ENCODE measurements at regions not wholly inside any gene's neighbourhood (a gene's known extent, or its start where the extent isn't known, plus 50 kb on each side); places are given as distances from the start of the nearest gene placed in this dataset.

- in situ Hi-C loops (cut with MboI; ENCODE audit: low sequenced_read_pairs) = no loop called here
- no peak for DNase-seq (ENCODE audit: low spot score in 2 of 2)
- H3K27me3 ChIP-seq (ENCODE audit: low read depth) = no peaks in the 10 kb centered on the region
- H3K4me3 ChIP-seq = no peak overlapping the region
- no peaks in the 10 kb centered on the region for H3K9me3 ChIP-seq
- H3K36me3 ChIP-seq (replicated peaks) = no peaks in the 10 kb centered on the region
- H3K4me1 ChIP-seq = no peaks in the 10 kb centered on the region
Measured at GRCh38 chr2:64704161-64704560, 50.4 kb upstream of the SERTAD2 start.

GRCh38 chr2:64704996-64705395 is 51.3 kb upstream of the SERTAD2 start:
- Histone ChIP-seq H3K36me3 (replicated peaks) (no peaks in the 10 kb centered on the region), H3K4me3 (no peak overlapping the region), H3K9me3 (no peaks in the 10 kb centered on the region), H3K27me3 (ENCODE audit: low read depth) (no peaks in the 10 kb centered on the region), H3K4me1 (no peaks in the 10 kb centered on the region)
- DNase-seq (ENCODE audit: low spot score in 2 of 2) = no peak
- in situ Hi-C loops (cut with MboI; ENCODE audit: low sequenced_read_pairs) = no loop called here

- no peaks in the 10 kb centered on the region for H3K4me1 ChIP-seq
- H3K27me3 ChIP-seq (ENCODE audit: low read depth) = no peaks in the 10 kb centered on the region
- in situ Hi-C loops (cut with MboI; ENCODE audit: low sequenced_read_pairs) = no loop called here
- H3K9me3 ChIP-seq = no peaks in the 10 kb centered on the region
- H3K36me3 ChIP-seq (replicated peaks) = no peaks in the 10 kb centered on the region
- DNase-seq (ENCODE audit: low spot score in 2 of 2) = no peak
- no peak overlapping the region for H3K4me3 ChIP-seq
Measured at GRCh38 chr2:64707276-64707675, 53.6 kb upstream of the SERTAD2 start.

- in situ Hi-C loops (cut with MboI; ENCODE audit: low sequenced_read_pairs) = no loop called here
- H3K4me1 ChIP-seq = no peaks in the 10 kb centered on the region
- no peaks in the 10 kb centered on the region for H3K9me3 ChIP-seq
- DNase-seq (ENCODE audit: low spot score in 2 of 2) = no peak
- H3K4me3 ChIP-seq = no peak overlapping the region
- no peaks in the 10 kb centered on the region for H3K36me3 ChIP-seq (replicated peaks)
- H3K27me3 ChIP-seq (ENCODE audit: low read depth) = no peaks in the 10 kb centered on the region
Measured at GRCh38 chr2:64708829-64709228, 55.1 kb upstream of the SERTAD2 start.

GRCh38 chr2:64711252-64711800 is 57.6 kb upstream of the SERTAD2 start:
- no peaks in the 10 kb centered on the region for H3K9me3 ChIP-seq
- in situ Hi-C loops (cut with MboI; ENCODE audit: low sequenced_read_pairs) = no loop called here
- H3K36me3 ChIP-seq (replicated peaks) = no peaks in the 10 kb centered on the region
- no peaks in the 10 kb centered on the region for H3K4me1 ChIP-seq
- no peak for DNase-seq (ENCODE audit: low spot score in 2 of 2)
- no peak overlapping the region for H3K4me3 ChIP-seq
- H3K27me3 ChIP-seq (ENCODE audit: low read depth) = no peaks in the 10 kb centered on the region

- Histone ChIP-seq H3K4me1 (no peaks in the 10 kb centered on the region), H3K36me3 (replicated peaks) (no peaks in the 10 kb centered on the region), H3K9me3 (no peaks in the 10 kb centered on the region), H3K4me3 (no peak overlapping the region), H3K27me3 (ENCODE audit: low read depth) (no peaks in the 10 kb centered on the region)
- DNase-seq (ENCODE audit: low spot score in 2 of 2) = no peak
- in situ Hi-C loops (cut with MboI; ENCODE audit: low sequenced_read_pairs) = no loop called here
Measured at GRCh38 chr2:64713686-64714085, 60.0 kb upstream of the SERTAD2 start.

GRCh38 chr2:64716569-64716968 is 62.9 kb upstream of the SERTAD2 start:
- in situ Hi-C loops (cut with MboI; ENCODE audit: low sequenced_read_pairs) = no loop called here
- no peak for DNase-seq (ENCODE audit: low spot score in 2 of 2)
- Histone ChIP-seq H3K4me3 (no peak overlapping the region), H3K9me3 (no peaks in the 10 kb centered on the region), H3K27me3 (ENCODE audit: low read depth) (no peaks in the 10 kb centered on the region), H3K4me1 (no peaks in the 10 kb centered on the region), H3K36me3 (replicated peaks) (no peaks in the 10 kb centered on the region)

GRCh38 chr2:64718250-64718885 is 64.7 kb upstream of the SERTAD2 start:
- Histone ChIP-seq H3K9me3 (no peaks in the 10 kb centered on the region), H3K27me3 (ENCODE audit: low read depth) (no peaks in the 10 kb centered on the region), H3K36me3 (replicated peaks) (no peaks in the 10 kb centered on the region), H3K4me3 (no peak overlapping the region), H3K4me1 (no peaks in the 10 kb centered on the region)
- in situ Hi-C loops (cut with MboI; ENCODE audit: low sequenced_read_pairs) = no loop called here
- DNase-seq (ENCODE audit: low spot score in 2 of 2) = no peak

- Histone ChIP-seq H3K36me3 (replicated peaks) (no peaks in the 10 kb centered on the region), H3K4me1 (no peaks in the 10 kb centered on the region), H3K4me3 (no peak overlapping the region), H3K27me3 (ENCODE audit: low read depth) (no peaks in the 10 kb centered on the region), H3K9me3 (no peaks in the 10 kb centered on the region)
- DNase-seq (ENCODE audit: low spot score in 2 of 2) = no peak
- in situ Hi-C loops (cut with MboI; ENCODE audit: low sequenced_read_pairs) = no loop called here
Measured at GRCh38 chr2:64720535-64721319, 67.0 kb upstream of the SERTAD2 start.

- H3K4me1 ChIP-seq = peaks cover 5% of the 10 kb centered on the region
- H3K27me3 ChIP-seq (ENCODE audit: low read depth) = no peaks in the 10 kb centered on the region
- H3K36me3 ChIP-seq (replicated peaks) = no peaks in the 10 kb centered on the region
- no peak for DNase-seq (ENCODE audit: low spot score in 2 of 2)
- in situ Hi-C loops (cut with MboI; ENCODE audit: low sequenced_read_pairs) = no loop called here
- H3K4me3 ChIP-seq = no peak overlapping the region
- H3K9me3 ChIP-seq = no peaks in the 10 kb centered on the region
Measured at GRCh38 chr2:64721320-64721623, 67.6 kb upstream of the SERTAD2 start.

GRCh38 chr2:64722291-64723044 is 68.8 kb upstream of the SERTAD2 start:
- no peak for DNase-seq (ENCODE audit: low spot score in 2 of 2)
- Histone ChIP-seq H3K4me1 (peaks cover 13% of the 10 kb centered on the region), H3K36me3 (replicated peaks) (no peaks in the 10 kb centered on the region), H3K27me3 (ENCODE audit: low read depth) (no peaks in the 10 kb centered on the region), H3K4me3 (no peak overlapping the region), H3K9me3 (no peaks in the 10 kb centered on the region)
- in situ Hi-C loops (cut with MboI; ENCODE audit: low sequenced_read_pairs) = no loop called here

- in situ Hi-C loops (cut with MboI; ENCODE audit: low sequenced_read_pairs) = no loop called here
- H3K4me1 ChIP-seq = peaks cover 28% of the 10 kb centered on the region
- no peaks in the 10 kb centered on the region for H3K27me3 ChIP-seq (ENCODE audit: low read depth)
- no peaks in the 10 kb centered on the region for H3K36me3 ChIP-seq (replicated peaks)
- no peak overlapping the region for H3K4me3 ChIP-seq
- DNase-seq (ENCODE audit: low spot score in 2 of 2) = no peak
- H3K9me3 ChIP-seq = no peaks in the 10 kb centered on the region
Measured at GRCh38 chr2:64727013-64727767, 73.5 kb upstream of the SERTAD2 start.

- in situ Hi-C loops (cut with MboI; ENCODE audit: low sequenced_read_pairs) = no loop called here
Measured at GRCh38 chr2:64727843-64728463, 74.2 kb upstream of the SERTAD2 start.

More at GRCh38 chr2:64727843-64728463, 74.2 kb upstream of the SERTAD2 start:
- Histone ChIP-seq H3K27me3 (ENCODE audit: low read depth) (no peaks in the 10 kb centered on the region), H3K4me1 (peaks cover 28% of the 10 kb centered on the region), H3K9me3 (no peaks in the 10 kb centered on the region), H3K4me3 (no peak overlapping the region), H3K36me3 (replicated peaks) (no peaks in the 10 kb centered on the region)
- no peak for DNase-seq (ENCODE audit: low spot score in 2 of 2)

All from HAP-1 (cell line).